ENCODE measurements at regions not wholly inside any gene's neighbourhood (a gene's known extent, or its start where the extent isn't known, plus 50 kb on each side); places are given as distances from the start of the nearest gene placed in this dataset.

- H3K27ac Mint-ChIP-seq (ENCODE audit: unreplicated experiment), result no peak overlapping the region
- H3K36me3 Mint-ChIP-seq (ENCODE audit: low read depth, unreplicated experiment), result no peaks in the 10 kb centered on the region
- no peaks in the 10 kb centered on the region for H3K9me3 Mint-ChIP-seq (ENCODE audit: unreplicated experiment)
- H3K4me3 Mint-ChIP-seq (ENCODE audit: unreplicated experiment), result no peak overlapping the region
- H3K27me3 Mint-ChIP-seq (ENCODE audit: unreplicated experiment), result no peaks in the 10 kb centered on the region
- no peak for DNase-seq (ENCODE audit: low spot score)
- H3K4me1 Mint-ChIP-seq (ENCODE audit: unreplicated experiment), result no peaks in the 10 kb centered on the region
- TF ChIP-seq CTCF (IDR thresholded peaks at IDR 0.05; ENCODE audit: unreplicated experiment), result no peak
Observed at GRCh38 chr5:72028382-72028781, 78.9 kb upstream of the MAP1B start.

GRCh38 chr5:72030237-72030636 lies 77.0 kb upstream of the MAP1B start:
- no peaks in the 10 kb centered on the region for H3K36me3 Mint-ChIP-seq (ENCODE audit: low read depth, unreplicated experiment)
- no peak for DNase-seq (ENCODE audit: low spot score)
- H3K4me1 Mint-ChIP-seq (ENCODE audit: unreplicated experiment), result no peaks in the 10 kb centered on the region
- no peaks in the 10 kb centered on the region for H3K9me3 Mint-ChIP-seq (ENCODE audit: unreplicated experiment)
- no peak for TF ChIP-seq CTCF (IDR thresholded peaks at IDR 0.05; ENCODE audit: unreplicated experiment)
- no peak overlapping the region for H3K27ac Mint-ChIP-seq (ENCODE audit: unreplicated experiment)
- no peak overlapping the region for H3K4me3 Mint-ChIP-seq (ENCODE audit: unreplicated experiment)
- no peaks in the 10 kb centered on the region for H3K27me3 Mint-ChIP-seq (ENCODE audit: unreplicated experiment)

- H3K4me1 Mint-ChIP-seq (ENCODE audit: unreplicated experiment), result peaks cover 11% of the 10 kb centered on the region
- H3K36me3 Mint-ChIP-seq (ENCODE audit: low read depth, unreplicated experiment), result no peaks in the 10 kb centered on the region
- TF ChIP-seq CTCF (IDR thresholded peaks at IDR 0.05; ENCODE audit: unreplicated experiment), result no peak
- DNase-seq (ENCODE audit: low spot score), result no peak
- H3K4me3 Mint-ChIP-seq (ENCODE audit: unreplicated experiment), result no peak overlapping the region
- H3K27ac Mint-ChIP-seq (ENCODE audit: unreplicated experiment), result no peak overlapping the region
- H3K27me3 Mint-ChIP-seq (ENCODE audit: unreplicated experiment), result no peaks in the 10 kb centered on the region
- no peaks in the 10 kb centered on the region for H3K9me3 Mint-ChIP-seq (ENCODE audit: unreplicated experiment)
Observed at GRCh38 chr5:72032788-72033187, 74.5 kb upstream of the MAP1B start.

DNA sequence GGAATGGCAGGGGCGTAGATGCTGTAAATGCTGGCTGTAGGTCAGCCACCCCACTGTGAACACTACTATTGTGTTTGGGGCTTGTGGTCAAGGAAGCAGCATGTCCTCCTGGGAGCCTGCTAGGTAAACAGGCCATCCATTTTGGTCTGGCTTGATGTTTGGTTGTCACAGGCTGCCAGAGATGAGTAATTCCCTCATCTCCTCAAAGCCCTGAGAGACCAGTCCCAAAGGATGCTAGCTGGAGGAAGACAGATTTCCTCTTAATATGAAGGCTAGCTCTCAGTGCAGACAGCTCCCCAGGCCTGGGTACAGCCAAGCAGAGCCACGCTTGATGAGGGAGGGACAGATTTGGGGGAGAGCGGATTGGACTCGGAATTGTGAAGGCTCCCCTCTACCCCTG lies 72.5 kb upstream of the MAP1B start:
- Mint-ChIP-seq H3K4me3 (ENCODE audit: unreplicated experiment) (no peak overlapping the region), H3K4me1 (ENCODE audit: unreplicated experiment) (peaks cover 11% of the 10 kb centered on the region), H3K27ac (ENCODE audit: unreplicated experiment) (no peak overlapping the region), H3K36me3 (ENCODE audit: low read depth, unreplicated experiment) (no peaks in the 10 kb centered on the region), H3K27me3 (ENCODE audit: unreplicated experiment) (peaks cover 3% of the 10 kb centered on the region), H3K9me3 (ENCODE audit: unreplicated experiment) (no peaks in the 10 kb centered on the region)
- no peak for DNase-seq (ENCODE audit: low spot score)
- no peak for TF ChIP-seq CTCF (IDR thresholded peaks at IDR 0.05; ENCODE audit: unreplicated experiment)

- no peak for TF ChIP-seq CTCF (IDR thresholded peaks at IDR 0.05; ENCODE audit: unreplicated experiment)
- DNase-seq (ENCODE audit: low spot score), result no peak
- no peak overlapping the region for H3K27ac Mint-ChIP-seq (ENCODE audit: unreplicated experiment)
- H3K4me3 Mint-ChIP-seq (ENCODE audit: unreplicated experiment), result no peak overlapping the region
- no peaks in the 10 kb centered on the region for H3K36me3 Mint-ChIP-seq (ENCODE audit: low read depth, unreplicated experiment)
- peaks cover 11% of the 10 kb centered on the region for H3K4me1 Mint-ChIP-seq (ENCODE audit: unreplicated experiment)
- H3K9me3 Mint-ChIP-seq (ENCODE audit: unreplicated experiment), result no peaks in the 10 kb centered on the region
- peaks cover 3% of the 10 kb centered on the region for H3K27me3 Mint-ChIP-seq (ENCODE audit: unreplicated experiment)
Observed at GRCh38 chr5:72035831-72036230, 71.4 kb upstream of the MAP1B start.
